ENCODE measurements at regions not wholly inside any gene's neighbourhood (a gene's known extent, or its start where the extent isn't known, plus 50 kb on each side); places are given as distances from the start of the nearest gene placed in this dataset.

GRCh38 chr11:70747921-70748320, 349.6 kb downstream of the CTTN start (continued):
- TF ChIP-seq FOSL2 (IDR thresholded peaks at IDR 0.05; ENCODE audit: borderline replicate concordance, low read depth): no peak

- no peak for DNase-seq
- Histone ChIP-seq H3K9me2 (no peaks in the 10 kb centered on the region), H4K20me1 (ENCODE audit: insufficient read depth) (no peaks in the 10 kb centered on the region), H3K9ac (no peak overlapping the region), H3K27me3 (ENCODE audit: insufficient read depth) (no peaks in the 10 kb centered on the region), H3F3A (replicated peaks; ENCODE audit: insufficient read depth) (no peaks in the 10 kb centered on the region), H3K4me1 (ENCODE audit: control insufficient read depth in 1 of 2, insufficient read depth in 2 of 2, low read depth in 1 of 2, low read length in 1 of 2) (peaks cover 0 to 3% of the 10 kb centered on the region in 2 experiments; a peak in 1 of 4 replicates), H3K4me2 (no peak overlapping the region), H3K9me3 (peaks cover 6% of the 10 kb centered on the region; the same call in 1 of the 2 replicates), H2AFZ (ENCODE audit: low read depth) (no peak overlapping the region), H3K79me2 (ENCODE audit: insufficient read depth) (no peaks in the 10 kb centered on the region), H3K36me3 (replicated peaks in 1 of 2; ENCODE audit: control insufficient read depth in 1 of 2, insufficient read depth in 2 of 2, low read length in 1 of 2) (no peaks in the 10 kb centered on the region), H3K4me3 (ENCODE audit: low read depth in 2 of 2, low read length in 1 of 2) (no peak overlapping the region), H3K27ac (ENCODE audit: low read depth in 2 of 2, low read length in 1 of 2) (no peak overlapping the region)
- CTCF ChIA-PET: interaction anchor here (2.4 kb wide), 1 partner anchor 283 kb away, joined by 13 read pairs; no protein-coding TSS in a partner anchor
- 7% methylated on average over 4 of the region's 4 CpGs for WGBS (ENCODE audit: low lambda C conversion rate)
- no peak for TF ChIP-seq MAX (IDR thresholded peaks at IDR 0.05; ENCODE audit: low read depth)
- no peak for TF ChIP-seq YY1 (IDR thresholded peaks at IDR 0.05; ENCODE audit: low read depth)
- no peak for TF ChIP-seq PBX3 (IDR thresholded peaks at IDR 0.05)
- TF ChIP-seq NRF1 (IDR thresholded peaks at IDR 0.05; ENCODE audit: low read depth, low read length): no peak
- TF ChIP-seq ELF1 (IDR thresholded peaks at IDR 0.05): no peak
- TF ChIP-seq GABPA (IDR thresholded peaks at IDR 0.05; ENCODE audit: low read depth): no peak
- TF ChIP-seq REST (IDR thresholded peaks at IDR 0.05; ENCODE audit: low read depth, low read length): no peak
- POLR2A ChIA-PET: no interaction called here
Measured at GRCh38 chr11:70751142-70751734, 352.9 kb downstream of the CTTN start.

GRCh38 chr11:70755410-70756158, 357.3 kb downstream of the CTTN start:
- Histone ChIP-seq H3K79me2 (ENCODE audit: insufficient read depth) (no peaks in the 10 kb centered on the region), H3K27me3 (ENCODE audit: insufficient read depth) (no peaks in the 10 kb centered on the region), H3K4me2 (no peak overlapping the region), H3K4me1 (ENCODE audit: control insufficient read depth in 1 of 2, insufficient read depth in 2 of 2, low read depth in 1 of 2, low read length in 1 of 2) (peaks cover 0 to 8% of the 10 kb centered on the region in 2 experiments; a peak in 1 of 4 replicates), H3K36me3 (replicated peaks in 1 of 2; ENCODE audit: control insufficient read depth in 1 of 2, insufficient read depth in 2 of 2, low read length in 1 of 2) (no peaks in the 10 kb centered on the region), H3K27ac (ENCODE audit: low read depth in 2 of 2, low read length in 1 of 2) (no peak overlapping the region), H3K9me2 (no peaks in the 10 kb centered on the region), H4K20me1 (ENCODE audit: insufficient read depth) (no peaks in the 10 kb centered on the region), H3K9me3 (peaks cover 6% of the 10 kb centered on the region; the same call in 1 of the 2 replicates), H3K9ac (no peak overlapping the region), H2AFZ (ENCODE audit: low read depth) (no peak overlapping the region), H3K4me3 (ENCODE audit: low read depth in 2 of 2, low read length in 1 of 2) (peak overlapping the region in 1 of 2 experiments; percentile 43; a peak in 1 of 4 replicates), H3F3A (replicated peaks; ENCODE audit: insufficient read depth) (no peaks in the 10 kb centered on the region)
- 33% methylated on average over 17 of the region's 37 CpGs for WGBS (ENCODE audit: low lambda C conversion rate)
- ChIA-PET POLR2A (no interaction called here), CTCF (interaction anchor here (0.7 to 5.7 kb wide), 38 partner anchors 12 to 399 kb away, joined by 3 to 80 read pairs (median 4); no protein-coding TSS in a partner anchor)
- peak; percentile 95 for DNase-seq
- no peak for TF ChIP-seq MXI1 (IDR thresholded peaks at IDR 0.05; ENCODE audit: low read depth, low read length)
- TF ChIP-seq FOSL2 (IDR thresholded peaks at IDR 0.05; ENCODE audit: borderline replicate concordance, low read depth): no peak
- TF ChIP-seq SMC3 (IDR thresholded peaks at IDR 0.05; ENCODE audit: low read depth, low read length): peak; percentile 87
- TF ChIP-seq CTCF (IDR thresholded peaks at IDR 0.05): peak; percentile 36
- no peak for TF ChIP-seq NFIC (IDR thresholded peaks at IDR 0.05; ENCODE audit: borderline replicate concordance)
- TF ChIP-seq TEAD4 (IDR thresholded peaks at IDR 0.05; ENCODE audit: borderline replicate concordance, insufficient read depth): no peak
- TF ChIP-seq USF2 (IDR thresholded peaks at IDR 0.05; ENCODE audit: borderline replicate concordance, low read depth, low read length): no peak
- TF ChIP-seq RAD21 (IDR thresholded peaks at IDR 0.05; ENCODE audit: low read length): peak; percentile 92
- TF ChIP-seq FOXJ3 (CRISPR knock-in tag; IDR thresholded peaks at IDR 0.05): peak; percentile 57; the same call in 1 of the 2 replicates

Measured in SK-N-SH (cell line).